Stimulated activated naive CD8-positive, alpha-beta T cell treated with anti-CD3 and anti-CD28 coated beads, Interleukin-15, amount 100 ng/mL, for 72 hours (primary cell): ENCODE measurements at regions not wholly inside any gene's neighbourhood (a gene's known extent, or its start where the extent isn't known, plus 50 kb on each side); places are given as distances from the start of the nearest gene placed in this dataset.

Experiments used
- ATAC-seq: fragments of 150-1000 bp; cut with Tn5 transposase; 2 replicates; pipeline ENCODE4 v1.10.0; 2021; ENCODE audit warnings: mild to moderate bottlenecking, moderate library complexity
- DNase-seq, 2 donors: peaks; one replicate each; pipeline ENCODE4 v3.0.0; 2021 to 2022
- H3K27ac Mint-ChIP-seq, 2 donors: one replicate each; pipeline ENCODE4 v1.8.0; 2022; ENCODE audit warnings: mild to moderate bottlenecking in 2 of 2, mixed read lengths in 2 of 2, moderate library complexity in 2 of 2
- H3K27me3 Mint-ChIP-seq: one replicate; pipeline ENCODE4 v1.8.0; 2022; ENCODE audit warnings: mixed read lengths
- H3K4me1 Mint-ChIP-seq: one replicate; pipeline ENCODE4 v1.8.0; 2022; ENCODE audit warnings: mild to moderate bottlenecking, mixed read lengths
- H3K4me3 Mint-ChIP-seq, 2 donors: one replicate each; pipeline ENCODE4 v1.8.0; 2022; ENCODE audit warnings: mild to moderate bottlenecking in 2 of 2, mixed read lengths in 2 of 2, moderate library complexity in 1 of 2
- H3K9me3 Mint-ChIP-seq, 2 donors: one replicate each; pipeline ENCODE4 v1.8.0; 2022; ENCODE audit warnings: mixed read lengths in 2 of 2

DNA sequence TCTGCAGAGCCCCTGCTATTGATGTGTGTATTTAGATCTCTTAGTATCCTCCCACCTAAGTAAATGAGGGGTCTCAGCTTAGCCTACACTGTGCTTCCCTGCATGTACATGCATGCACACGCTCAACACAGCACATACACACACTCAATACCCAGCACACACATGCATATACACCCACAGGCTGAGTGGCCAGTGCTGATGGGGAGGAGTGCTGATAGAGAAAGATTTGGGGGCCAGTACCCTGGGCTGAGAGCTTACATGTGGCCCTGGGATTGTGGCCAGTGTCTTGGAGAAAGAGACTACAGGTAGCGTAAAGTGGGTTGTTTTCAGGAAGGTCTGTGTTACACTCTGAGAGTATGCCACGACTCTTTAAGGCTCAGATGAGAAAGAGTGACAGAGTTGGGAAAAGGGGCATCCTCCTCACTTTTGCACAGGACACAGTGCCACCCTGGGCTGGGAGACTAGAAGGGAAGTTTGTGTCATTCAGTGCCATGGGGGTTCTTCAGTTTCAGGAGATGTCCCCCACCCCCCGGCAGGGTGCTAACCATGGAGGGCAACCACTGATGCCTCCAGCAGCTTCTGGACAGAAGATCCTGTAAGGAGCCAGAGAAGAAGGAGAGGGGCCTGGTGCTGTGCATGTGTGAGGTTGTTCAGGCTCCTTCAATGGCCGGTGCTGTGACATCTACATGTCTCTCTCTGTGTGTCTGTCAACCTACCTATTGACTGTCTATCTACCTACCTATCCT lies 166.8 kb downstream of the RHOU start:
- Mint-ChIP-seq H3K4me3 (no peak overlapping the region), H3K4me1 (no peaks in the 10 kb centered on the region), H3K27ac (no peak overlapping the region), H3K27me3 (peaks cover 12% of the 10 kb centered on the region), H3K9me3 (no peaks in the 10 kb centered on the region)
- DNase-seq, result no peak
- no peak for ATAC-seq

DNA sequence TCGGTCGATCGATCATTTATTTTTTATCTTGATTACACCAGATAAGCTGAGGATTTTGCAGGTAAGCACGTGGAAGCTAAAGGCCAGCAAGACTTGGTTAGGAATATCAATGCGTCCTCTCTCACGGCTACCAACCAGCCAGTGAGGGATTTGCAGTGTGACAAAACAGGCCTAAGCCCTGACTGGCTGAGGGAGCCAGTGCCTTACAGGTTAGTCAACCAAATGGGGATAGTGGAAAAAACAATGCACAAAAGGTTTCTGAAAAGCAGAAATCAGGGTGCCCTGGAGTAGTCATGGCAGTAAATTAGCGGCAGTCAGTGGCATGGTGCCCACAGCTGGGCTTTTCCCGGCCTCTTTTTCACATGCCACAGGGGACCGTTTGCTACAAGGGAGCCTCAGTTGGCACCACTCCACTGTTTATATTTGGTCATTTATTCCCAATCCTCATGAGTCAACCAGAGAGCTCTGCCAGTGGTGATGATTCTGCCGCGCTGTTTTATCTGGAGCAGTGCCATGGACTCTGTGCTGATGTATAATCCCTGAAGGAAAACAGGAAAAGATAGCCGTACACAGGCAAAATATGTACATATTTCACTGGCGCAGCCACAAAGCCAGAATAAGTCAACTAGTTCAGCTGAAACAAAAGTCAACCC lies 167.6 kb downstream of the RHOU start:
- Mint-ChIP-seq H3K4me1 (no peaks in the 10 kb centered on the region), H3K27ac (no peak overlapping the region), H3K4me3 (no peak overlapping the region), H3K27me3 (peaks cover 12% of the 10 kb centered on the region), H3K9me3 (no peaks in the 10 kb centered on the region)
- DNase-seq (no peak), ATAC-seq (no peak)

DNA sequence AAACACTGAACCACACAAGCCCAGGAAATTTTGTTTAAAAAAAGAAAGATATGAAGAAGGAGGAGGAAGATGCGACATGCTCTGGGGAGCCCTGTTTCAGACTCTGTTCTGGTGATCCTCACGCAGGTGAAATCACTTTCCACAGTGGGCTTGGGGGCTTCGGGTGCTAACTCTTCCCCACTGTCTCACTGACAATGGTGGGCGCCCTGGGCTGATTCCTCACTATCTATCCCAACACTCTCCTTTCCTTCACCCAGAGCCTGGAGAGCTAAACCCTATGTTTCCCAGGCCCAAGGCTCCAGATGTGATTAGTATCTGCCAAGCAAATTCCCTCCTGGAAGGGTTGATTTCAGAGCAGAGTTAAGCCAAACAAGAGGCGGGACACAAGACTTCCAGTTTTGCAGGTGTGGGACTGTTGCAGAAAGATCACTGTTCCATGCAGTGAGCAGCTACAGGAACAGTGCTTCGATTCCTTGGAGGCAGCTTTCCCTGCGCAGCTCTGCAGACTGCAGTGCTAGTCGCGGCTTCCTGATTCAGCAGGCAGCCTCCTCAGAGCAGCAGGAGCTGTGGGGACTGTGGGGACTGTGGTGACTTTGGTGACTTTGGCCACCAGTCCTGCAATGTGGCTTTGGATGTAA lies 168.3 kb downstream of the RHOU start:
- Mint-ChIP-seq H3K9me3 (no peaks in the 10 kb centered on the region), H3K4me1 (no peaks in the 10 kb centered on the region), H3K4me3 (no peak overlapping the region), H3K27me3 (peaks cover 12% of the 10 kb centered on the region), H3K27ac (no peak overlapping the region)
- no peak for DNase-seq
- ATAC-seq, result no peak

DNA sequence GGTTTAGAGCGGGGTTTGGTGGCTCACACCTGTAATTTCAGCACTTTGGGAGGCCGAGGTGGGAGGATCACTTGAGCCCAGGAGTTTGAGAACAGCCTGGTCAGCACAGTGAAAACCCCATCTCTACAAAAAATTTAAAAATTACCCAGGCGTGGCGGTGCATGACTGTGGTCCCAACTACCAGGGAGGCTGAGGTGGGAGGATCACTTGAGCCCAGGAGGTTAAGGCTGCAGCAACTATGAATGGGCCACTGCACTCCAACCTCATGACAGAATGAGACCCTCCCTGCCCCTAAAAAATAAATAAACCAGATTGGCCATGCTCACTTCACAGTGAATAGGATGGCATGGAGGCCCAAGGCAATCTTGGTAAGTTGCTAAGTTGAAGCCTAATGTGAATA lies 168.9 kb downstream of the RHOU start:
- ATAC-seq (no peak), DNase-seq (no peak)
- Mint-ChIP-seq H3K27ac (no peak overlapping the region), H3K27me3 (peaks cover 10% of the 10 kb centered on the region), H3K9me3 (no peaks in the 10 kb centered on the region), H3K4me1 (no peaks in the 10 kb centered on the region), H3K4me3 (no peak overlapping the region)

DNA sequence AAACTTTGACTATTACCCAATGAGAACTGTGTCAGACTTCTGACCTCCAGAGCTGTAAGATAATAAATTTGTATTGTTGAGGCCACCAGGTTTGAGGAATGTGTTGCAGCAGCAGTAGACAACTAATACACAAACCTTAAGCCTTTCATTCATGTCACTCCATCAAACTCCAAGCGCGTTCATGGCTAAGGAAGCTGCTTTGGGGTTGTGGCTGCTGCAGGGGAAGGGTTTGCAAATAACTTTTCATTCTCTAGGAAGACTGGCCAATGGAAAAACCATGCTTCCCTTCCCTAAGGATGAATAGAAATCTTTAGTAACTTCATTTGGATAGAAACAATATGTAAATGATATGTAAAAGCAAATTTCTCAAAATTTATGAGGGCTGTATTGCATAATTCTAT lies 170.4 kb downstream of the RHOU start:
- H3K4me1 Mint-ChIP-seq, result no peaks in the 10 kb centered on the region
- ATAC-seq, result no peak
- no peaks in the 10 kb centered on the region for H3K27me3 Mint-ChIP-seq
- no peaks in the 10 kb centered on the region for H3K9me3 Mint-ChIP-seq
- no peak overlapping the region for H3K27ac Mint-ChIP-seq
- no peak overlapping the region for H3K4me3 Mint-ChIP-seq
- DNase-seq, result no peak

DNA sequence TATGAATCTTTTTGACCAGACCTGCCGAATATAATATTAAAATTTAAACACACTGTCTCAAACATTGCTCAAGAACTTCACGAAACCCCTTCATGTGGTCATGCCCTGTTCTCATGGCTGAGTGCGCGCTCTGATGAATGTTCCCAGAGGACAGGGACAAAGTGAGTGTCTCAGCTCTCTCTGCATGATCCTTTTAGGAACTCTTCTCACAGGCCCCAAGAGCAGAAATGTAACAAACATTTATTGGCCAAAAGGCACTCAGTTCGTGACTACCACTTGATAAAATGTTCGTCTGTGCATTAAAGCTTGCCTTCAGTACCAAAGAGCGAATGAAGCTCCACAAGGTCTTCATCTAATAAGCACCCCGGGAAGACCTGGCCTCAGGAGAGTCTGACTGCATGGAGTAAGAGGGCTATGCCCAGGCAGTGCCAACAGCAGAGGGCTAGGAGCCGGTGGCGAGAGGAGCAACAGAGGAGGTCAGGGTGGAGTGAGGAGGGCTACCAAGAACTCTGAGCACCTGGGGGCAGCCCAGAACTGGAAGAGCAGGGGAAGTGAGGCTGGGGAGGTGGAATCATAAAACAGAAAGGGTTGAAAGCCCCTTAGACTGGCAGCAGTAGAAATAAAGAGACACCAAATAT lies 171.1 kb downstream of the RHOU start:
- DNase-seq, result no peak
- no peaks in the 10 kb centered on the region for H3K27me3 Mint-ChIP-seq
- H3K27ac Mint-ChIP-seq, result no peak overlapping the region
- no peaks in the 10 kb centered on the region for H3K4me1 Mint-ChIP-seq
- no peak overlapping the region for H3K4me3 Mint-ChIP-seq
- no peak for ATAC-seq
- no peaks in the 10 kb centered on the region for H3K9me3 Mint-ChIP-seq

DNA sequence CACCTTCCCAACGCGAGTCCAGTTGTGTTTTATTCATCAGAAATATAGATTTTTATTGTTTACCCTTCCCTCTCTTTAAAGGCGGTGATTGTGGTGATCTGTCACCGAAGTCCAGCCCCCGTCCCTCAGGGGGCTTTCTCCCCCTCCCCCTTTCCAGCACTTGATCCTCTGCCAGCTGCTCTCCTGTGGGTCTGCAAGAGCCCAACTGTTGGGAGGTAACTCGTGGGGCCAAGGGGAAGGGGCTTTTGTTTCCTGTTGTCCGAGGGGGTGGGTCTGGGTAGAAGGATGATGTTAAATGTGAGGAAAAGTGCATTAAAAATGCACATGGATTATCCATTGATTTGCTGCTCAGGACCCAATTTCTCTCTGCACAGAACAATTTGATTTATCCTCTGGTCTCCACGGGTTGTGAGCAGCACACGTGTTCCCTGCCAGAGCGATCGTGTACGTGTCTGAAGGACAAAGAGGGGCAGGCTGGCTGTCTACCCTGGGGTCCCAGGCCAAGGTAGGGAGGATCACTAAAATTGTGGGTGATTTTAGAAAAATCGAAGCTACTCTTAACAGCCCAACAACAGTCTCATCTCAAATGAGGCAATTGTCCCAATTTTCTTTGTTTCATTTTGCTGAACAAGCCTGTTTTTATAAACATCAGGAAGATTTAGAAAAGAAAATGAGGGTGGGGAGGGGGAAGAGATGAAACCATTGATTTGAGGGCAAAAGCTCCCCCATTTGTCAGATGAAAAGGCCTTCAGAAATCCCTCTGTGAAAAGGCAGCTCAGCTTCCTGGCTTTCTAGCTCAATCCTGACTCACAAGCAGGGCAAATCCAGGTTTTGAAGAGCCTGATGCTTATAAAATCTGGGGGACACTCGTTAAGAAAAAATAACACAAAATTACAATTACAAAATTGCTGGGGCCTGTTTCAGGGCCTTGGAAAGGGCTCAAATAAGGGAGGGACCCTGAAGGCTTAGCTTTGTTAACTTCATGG lies 176.2 kb downstream of the RHOU start:
- H3K27ac Mint-ChIP-seq, result no peak overlapping the region
- no peak for DNase-seq
- no peak overlapping the region for H3K4me3 Mint-ChIP-seq
- H3K27me3 Mint-ChIP-seq, result no peaks in the 10 kb centered on the region
- no peak for ATAC-seq
- peaks cover 0 to 7% of the 10 kb centered on the region in 2 donors for H3K9me3 Mint-ChIP-seq
- no peaks in the 10 kb centered on the region for H3K4me1 Mint-ChIP-seq

DNA sequence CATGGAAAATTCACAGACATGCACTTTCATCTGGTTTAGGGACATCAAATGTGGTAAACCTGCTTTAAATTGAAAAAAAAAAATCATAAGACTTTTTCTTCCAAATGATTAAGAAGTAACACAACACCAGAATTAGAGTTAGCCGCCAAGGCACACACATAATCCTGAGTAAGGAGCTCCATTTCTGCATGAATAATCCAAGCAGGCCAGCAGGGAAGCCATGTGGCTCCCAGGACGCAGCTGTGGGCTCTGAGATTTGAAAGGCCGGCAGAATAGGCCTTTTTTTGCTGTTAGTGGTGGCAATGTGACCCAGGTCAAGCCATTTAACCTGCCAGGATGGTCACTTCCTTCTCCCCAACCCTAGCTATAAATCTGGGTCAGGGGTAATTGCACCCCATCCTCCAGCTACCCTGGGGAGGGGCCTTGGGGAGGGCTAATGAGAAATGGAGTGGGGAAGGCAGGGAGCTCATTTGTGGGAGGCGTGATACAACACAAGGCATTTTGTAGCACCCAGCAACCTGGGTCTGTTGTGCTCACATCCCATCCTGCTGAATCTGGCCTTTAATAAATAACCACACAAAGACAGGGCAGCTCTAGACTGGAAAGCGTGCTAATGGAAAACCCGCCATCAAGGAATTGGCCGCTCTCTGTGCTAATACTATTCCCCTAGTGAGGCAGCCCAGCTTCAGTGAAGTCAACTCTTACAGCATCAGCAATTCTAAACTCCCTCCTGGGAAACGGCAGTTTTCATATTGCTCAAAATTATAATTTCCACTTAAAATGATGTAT lies 178.5 kb downstream of the RHOU start:
- ATAC-seq (no peak), DNase-seq (no peak)
- no peak overlapping the region for H3K27ac Mint-ChIP-seq
- H3K27me3 Mint-ChIP-seq, result no peaks in the 10 kb centered on the region
- H3K4me1 Mint-ChIP-seq, result no peaks in the 10 kb centered on the region
- peaks cover 0 to 7% of the 10 kb centered on the region in 2 donors for H3K9me3 Mint-ChIP-seq
- no peak overlapping the region for H3K4me3 Mint-ChIP-seq

DNA sequence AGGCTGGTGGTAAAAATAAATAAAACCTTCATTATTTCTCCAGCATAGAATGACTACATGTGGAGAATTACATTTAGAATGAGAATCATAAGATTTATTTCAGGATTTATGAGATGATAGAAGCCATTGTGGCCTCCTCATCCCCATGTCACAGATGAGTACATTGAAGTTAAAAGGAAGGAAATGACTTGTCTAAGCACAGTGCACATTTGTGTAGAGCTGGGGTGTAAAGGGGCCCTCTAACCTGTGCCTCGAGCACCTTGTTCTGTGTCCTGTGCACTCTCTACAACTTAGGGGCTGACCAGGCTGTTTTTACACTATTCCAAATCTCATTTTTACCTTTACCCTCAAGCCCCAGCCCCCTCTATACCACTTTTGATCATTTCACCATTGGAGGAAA lies 179.4 kb downstream of the RHOU start:
- Mint-ChIP-seq H3K4me1 (no peaks in the 10 kb centered on the region), H3K9me3 (peaks cover 0 to 7% of the 10 kb centered on the region in 2 donors), H3K27me3 (no peaks in the 10 kb centered on the region), H3K4me3 (no peak overlapping the region), H3K27ac (no peak overlapping the region)
- DNase-seq, result no peak
- no peak for ATAC-seq

DNA sequence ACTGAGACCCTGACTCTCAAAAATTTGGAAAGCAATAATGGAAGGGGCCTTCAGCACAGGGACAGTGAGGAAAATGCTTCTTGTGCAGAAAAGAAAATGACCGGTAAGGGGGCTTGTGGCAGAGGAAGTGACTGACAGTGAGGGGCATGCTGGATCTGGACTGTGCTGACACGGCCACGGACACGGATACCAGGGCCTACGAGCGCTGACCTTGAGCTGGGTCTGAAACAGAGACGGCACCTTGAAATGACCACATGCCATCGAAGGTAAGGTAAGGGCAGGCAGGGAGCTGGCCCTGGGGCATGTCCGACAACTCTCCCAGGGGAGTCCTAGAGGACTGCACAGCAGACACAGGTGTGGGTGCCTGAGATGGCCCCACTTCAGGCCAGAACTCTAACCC lies 182.1 kb downstream of the RHOU start:
- no peaks in the 10 kb centered on the region for H3K27me3 Mint-ChIP-seq
- H3K4me3 Mint-ChIP-seq, result no peak overlapping the region
- no peak for ATAC-seq
- H3K4me1 Mint-ChIP-seq, result peaks cover 8% of the 10 kb centered on the region
- H3K27ac Mint-ChIP-seq, result peak overlapping the region in 1 of 2 donors; percentile 3
- no peak for DNase-seq
- peaks cover 0 to 7% of the 10 kb centered on the region in 2 donors for H3K9me3 Mint-ChIP-seq

DNA sequence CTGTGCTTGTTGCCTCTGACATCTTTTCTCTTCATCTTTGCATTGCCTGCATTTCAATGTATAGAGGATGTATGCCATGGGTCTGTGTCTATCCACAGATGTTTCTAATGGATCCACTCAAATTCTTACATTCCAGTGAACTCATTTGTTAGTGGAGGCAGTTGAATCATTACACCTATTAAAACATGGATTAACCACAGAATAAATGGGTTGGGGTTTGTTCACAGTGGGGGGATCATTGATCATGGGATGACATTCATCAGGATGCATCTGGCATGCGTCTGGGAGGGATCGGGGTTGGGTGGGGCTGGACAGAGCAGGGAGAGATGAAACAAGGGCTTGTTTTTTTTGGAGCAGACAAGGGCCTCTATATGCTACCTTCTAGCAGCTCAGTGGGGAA lies 182.5 kb downstream of the RHOU start:
- DNase-seq, result no peak
- H3K4me3 Mint-ChIP-seq, result no peak overlapping the region

DNA sequence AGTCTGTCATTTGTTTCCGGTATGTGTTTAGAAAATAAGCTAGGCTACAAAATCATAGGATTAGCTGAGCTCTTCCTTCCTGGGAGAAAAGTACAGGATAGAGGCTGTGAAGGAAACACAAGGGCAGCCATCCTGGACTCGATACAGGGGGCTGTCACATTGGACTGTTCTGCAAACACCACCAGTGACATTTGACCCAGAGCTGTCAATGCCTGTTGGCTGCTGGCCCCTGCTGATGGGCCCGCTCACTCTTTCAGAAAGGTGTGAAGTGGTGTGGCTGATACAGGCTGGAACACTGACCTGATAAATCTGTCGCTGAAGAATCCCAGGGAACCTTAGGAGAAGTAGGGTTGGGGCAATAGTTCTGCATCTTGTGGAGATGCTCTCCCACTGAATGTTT lies 183.1 kb downstream of the RHOU start:
- Mint-ChIP-seq H3K4me1 (peaks cover 8% of the 10 kb centered on the region), H3K4me3 (no peak overlapping the region), H3K9me3 (peaks cover 0 to 7% of the 10 kb centered on the region in 2 donors), H3K27ac (no peak overlapping the region), H3K27me3 (no peaks in the 10 kb centered on the region)
- ATAC-seq (no peak), DNase-seq (no peak)

More for the DNA sequence above, 182.5 kb downstream of the RHOU start:
- Mint-ChIP-seq H3K27me3 (no peaks in the 10 kb centered on the region), H3K27ac (no peak overlapping the region), H3K9me3 (peaks cover 0 to 7% of the 10 kb centered on the region in 2 donors), H3K4me1 (peaks cover 8% of the 10 kb centered on the region)
- no peak for ATAC-seq

DNA sequence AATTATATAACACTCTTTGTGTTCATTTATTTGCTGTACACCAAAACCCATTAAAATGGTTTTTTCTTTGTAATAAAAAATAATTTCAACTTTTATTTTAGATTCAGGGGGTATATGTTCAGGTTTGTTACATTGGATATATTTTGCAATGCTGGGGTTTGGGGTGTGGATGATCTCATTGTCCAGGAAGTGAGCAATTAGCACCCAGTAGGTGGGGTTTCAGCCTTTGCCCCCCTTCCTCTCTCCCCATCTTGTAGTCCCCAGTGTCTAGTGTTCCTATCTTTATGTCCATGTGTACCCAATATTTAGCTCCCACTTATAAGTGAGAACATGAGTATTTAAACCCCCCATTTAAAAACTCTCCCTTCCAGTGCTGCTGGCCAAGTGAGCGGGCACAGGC lies 184.6 kb downstream of the RHOU start:
- ATAC-seq (no peak), DNase-seq (no peak)
- H3K27ac Mint-ChIP-seq, result peak overlapping the region in 1 of 2 donors; percentile 79
- H3K4me3 Mint-ChIP-seq, result no peak overlapping the region
- no peaks in the 10 kb centered on the region for H3K27me3 Mint-ChIP-seq
- peaks cover 8% of the 10 kb centered on the region for H3K4me1 Mint-ChIP-seq
- H3K9me3 Mint-ChIP-seq, result peaks cover 0 to 7% of the 10 kb centered on the region in 2 donors

DNA sequence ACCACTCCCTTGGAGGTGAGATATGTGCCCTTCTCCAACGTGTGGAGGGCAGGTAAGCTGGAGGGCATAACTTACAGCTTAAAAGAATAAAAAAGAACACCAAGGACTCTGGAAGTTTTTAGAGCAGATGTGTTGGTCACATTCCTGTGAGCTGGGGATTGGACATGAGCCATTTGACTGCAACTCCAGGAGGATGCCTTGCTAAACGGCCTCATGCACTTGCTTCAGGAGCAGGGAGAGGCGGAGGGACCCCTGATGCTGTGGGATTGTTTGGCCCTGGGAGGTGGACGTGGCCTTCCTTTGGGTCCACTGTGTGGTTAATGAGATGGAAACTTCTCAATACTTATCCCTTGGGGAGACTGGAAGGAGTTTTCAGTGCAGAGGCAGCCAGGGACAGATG lies 185.6 kb downstream of the RHOU start:
- Mint-ChIP-seq H3K27me3 (no peaks in the 10 kb centered on the region), H3K4me1 (peaks cover 8% of the 10 kb centered on the region), H3K9me3 (peaks cover 0 to 7% of the 10 kb centered on the region in 2 donors), H3K4me3 (no peak overlapping the region), H3K27ac (peak overlapping the region in 1 of 2 donors; percentile 61)
- ATAC-seq (no peak), DNase-seq (no peak)
